VCaP (cell line): ENCODE measurements at regions not wholly inside any gene's neighbourhood (a gene's known extent, or its start where the extent isn't known, plus 50 kb on each side); places are given as distances from the start of the nearest gene placed in this dataset.

Experiments used
- H3K27ac ChIP-seq: fragments of 450-650 bp; 2 replicates; pipeline ENCODE4 v1.5.1; 2017
- TF ChIP-seq, protein P1 (sequence below): fragments of 450-650 bp; conservative IDR thresholded peaks from 2 replicates; pipeline ENCODE4 v1.5.1; 2017; ENCODE audit warnings: mild to moderate bottlenecking, moderate library complexity

DNA sequence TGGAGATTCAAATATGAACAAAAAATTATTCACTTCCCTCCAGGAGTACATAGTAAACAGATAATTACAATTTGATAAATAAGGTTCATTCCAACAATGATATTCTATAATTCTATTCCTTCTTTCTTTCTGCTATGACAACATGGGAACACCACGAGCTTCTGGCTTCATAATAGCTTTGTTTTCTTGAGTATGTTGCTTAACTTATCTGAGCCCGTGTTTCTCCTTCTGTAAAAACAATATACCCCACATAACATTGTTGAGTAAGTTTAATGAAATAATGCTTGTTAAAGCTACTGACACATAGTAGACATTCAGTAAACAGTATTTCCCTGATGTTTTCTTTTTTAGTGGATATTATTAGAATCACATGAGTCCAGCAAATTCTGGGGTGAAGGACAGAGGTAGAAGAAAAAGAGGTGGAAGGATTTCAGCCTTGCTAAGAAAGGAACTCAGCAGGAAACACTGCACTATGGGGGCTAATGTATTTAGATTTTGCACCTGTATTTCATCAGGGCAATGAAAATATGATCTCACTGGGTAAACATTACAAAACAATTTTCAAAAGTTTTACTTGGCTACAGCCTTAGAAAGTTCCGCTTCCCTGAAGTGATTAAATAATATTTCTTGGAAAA is 430.8 kb upstream of the C1orf87 start:
- TF ChIP-seq, protein P1, sequence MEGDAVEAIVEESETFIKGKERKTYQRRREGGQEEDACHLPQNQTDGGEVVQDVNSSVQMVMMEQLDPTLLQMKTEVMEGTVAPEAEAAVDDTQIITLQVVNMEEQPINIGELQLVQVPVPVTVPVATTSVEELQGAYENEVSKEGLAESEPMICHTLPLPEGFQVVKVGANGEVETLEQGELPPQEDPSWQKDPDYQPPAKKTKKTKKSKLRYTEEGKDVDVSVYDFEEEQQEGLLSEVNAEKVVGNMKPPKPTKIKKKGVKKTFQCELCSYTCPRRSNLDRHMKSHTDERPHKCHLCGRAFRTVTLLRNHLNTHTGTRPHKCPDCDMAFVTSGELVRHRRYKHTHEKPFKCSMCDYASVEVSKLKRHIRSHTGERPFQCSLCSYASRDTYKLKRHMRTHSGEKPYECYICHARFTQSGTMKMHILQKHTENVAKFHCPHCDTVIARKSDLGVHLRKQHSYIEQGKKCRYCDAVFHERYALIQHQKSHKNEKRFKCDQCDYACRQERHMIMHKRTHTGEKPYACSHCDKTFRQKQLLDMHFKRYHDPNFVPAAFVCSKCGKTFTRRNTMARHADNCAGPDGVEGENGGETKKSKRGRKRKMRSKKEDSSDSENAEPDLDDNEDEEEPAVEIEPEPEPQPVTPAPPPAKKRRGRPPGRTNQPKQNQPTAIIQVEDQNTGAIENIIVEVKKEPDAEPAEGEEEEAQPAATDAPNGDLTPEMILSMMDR: no peak
- no peak overlapping the region; the same call in 1 of the 2 replicates for H3K27ac ChIP-seq

DNA sequence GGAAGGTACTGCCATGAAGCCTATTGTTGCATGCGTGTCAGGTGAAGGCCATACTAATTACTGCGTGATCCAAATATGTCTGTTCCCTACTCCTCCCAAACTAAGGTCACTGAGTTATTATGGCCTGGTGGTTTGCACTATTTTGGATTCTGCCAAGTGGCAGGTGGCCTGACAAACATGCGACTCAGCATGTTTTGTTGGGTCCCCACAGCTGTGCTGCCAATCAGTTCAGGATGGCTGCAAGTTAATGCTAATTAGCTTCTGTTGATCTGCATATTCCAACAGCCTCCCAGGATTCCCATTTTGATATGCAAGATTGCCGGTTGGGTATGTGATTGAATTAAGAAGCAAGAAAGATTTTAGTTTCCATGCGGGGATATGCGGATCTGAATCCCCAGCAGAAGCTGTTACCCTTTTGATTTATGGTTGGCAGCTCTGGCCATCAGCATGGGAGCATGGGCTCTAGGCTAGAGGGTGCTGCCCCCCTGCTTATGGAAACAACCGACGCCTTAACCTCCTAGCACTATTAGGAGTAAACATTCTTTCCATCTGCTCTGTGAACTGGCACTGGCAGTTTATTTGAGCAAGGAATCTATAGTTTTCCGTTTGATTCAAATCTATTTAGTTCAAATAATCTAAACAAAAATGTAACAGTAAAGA is 429.8 kb upstream of the C1orf87 start:
- no peak overlapping the region for H3K27ac ChIP-seq
- TF ChIP-seq, protein P1: no peak

DNA sequence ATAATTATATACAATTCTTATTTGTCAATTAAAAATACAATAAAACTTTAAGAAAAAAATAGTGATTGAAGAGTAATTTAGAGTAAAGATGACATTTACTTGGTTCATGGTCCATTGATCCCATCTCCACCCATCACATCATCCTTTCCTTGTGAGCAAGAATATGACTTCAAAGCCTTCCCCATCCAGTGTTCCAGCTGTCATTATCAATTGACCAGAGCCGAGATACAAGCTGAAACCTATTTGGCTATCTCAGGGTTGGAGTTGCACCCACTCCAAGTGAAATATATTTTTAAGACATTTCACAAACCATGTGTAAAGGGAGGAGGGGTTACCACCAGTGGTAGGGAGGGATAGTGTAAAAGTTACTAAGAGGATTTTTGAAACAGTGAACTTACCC is 428.9 kb upstream of the C1orf87 start:
- TF ChIP-seq, protein P1: no peak
- H3K27ac ChIP-seq: no peak overlapping the region

DNA sequence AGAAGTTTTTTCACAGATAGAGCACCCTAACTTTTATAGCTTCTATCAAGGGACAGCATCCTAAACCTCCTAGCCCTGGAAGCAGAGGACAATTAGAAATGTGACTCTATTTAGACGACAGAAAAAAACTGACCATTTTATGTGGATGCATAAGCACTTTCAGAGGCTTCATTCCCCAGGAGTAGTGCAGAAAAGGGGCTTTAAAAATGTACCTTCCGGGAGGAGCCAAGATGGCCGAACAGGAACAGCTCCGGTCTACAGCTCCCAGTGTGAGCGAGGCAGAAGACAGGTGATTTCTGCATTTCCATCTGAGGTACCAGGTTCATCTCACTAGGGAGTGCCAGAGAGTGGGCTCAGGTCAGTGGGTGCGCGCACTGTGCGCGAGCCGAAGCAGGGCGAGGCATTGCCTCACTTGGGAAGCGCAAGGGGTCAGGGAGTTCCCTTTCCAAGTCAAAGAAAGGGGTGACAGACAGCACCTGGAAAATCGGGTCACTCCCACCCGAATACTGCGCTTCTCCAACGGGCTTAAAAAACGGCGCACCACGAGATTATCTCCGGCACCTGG is 416.4 kb upstream of the C1orf87 start:
- H3K27ac ChIP-seq: peak overlapping the region; percentile 62
- TF ChIP-seq, protein P1: peak; percentile 30; the same call in 1 of the 2 replicates

DNA sequence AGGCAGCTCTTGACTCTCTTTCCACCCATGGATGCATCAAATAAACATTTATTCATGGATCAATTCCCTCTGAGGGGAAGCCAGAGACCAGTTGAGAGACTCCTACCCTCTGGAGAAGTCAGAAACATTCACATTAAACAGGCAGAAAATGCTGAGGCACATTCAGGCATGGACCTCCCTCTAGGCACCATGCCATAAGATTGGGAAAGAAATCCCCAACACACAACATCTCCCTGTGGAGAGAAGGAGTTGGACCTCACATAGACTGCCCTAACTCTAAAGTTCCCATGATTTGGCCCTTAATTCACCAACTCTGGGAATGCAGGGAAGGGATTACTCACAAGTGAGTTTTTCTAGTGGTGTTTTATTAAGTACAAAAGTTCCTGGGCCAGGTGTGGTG is 415.3 kb upstream of the C1orf87 start:
- H3K27ac ChIP-seq: no peak overlapping the region
- TF ChIP-seq, protein P1: no peak

GRCh38 chr1:60487565-60488345 is 414.2 kb upstream of the C1orf87 start:
- TF ChIP-seq, protein P1: no peak
- H3K27ac ChIP-seq: no peak overlapping the region

GRCh38 chr1:60483509-60483908 is 409.9 kb upstream of the C1orf87 start:
- no peak overlapping the region for H3K27ac ChIP-seq
- TF ChIP-seq, protein P1: no peak
